ENCODE measurements at regions not wholly inside any gene's neighbourhood (a gene's known extent, or its start where the extent isn't known, plus 50 kb on each side); places are given as distances from the start of the nearest gene placed in this dataset.

DNA sequence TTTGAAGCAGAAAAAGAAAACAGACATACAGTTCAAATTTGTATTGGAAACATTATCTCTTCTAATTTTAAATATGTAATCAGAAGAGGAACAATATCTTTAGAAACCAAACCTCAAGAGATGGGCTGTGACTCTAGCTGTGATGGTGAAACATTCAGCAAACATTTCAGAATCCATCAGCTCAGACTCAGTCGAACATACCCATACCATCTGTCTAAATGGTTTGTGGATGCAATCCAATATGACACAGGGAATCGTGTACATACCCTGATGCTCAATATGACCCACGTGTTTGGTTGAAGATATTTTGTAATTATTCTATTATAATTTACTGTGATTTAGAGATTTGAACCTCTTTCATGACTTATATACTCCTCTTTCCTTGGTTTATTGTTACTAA is 665.2 kb upstream of the CDH8 start:
- no peak for TF ChIP-seq EP300 (IDR thresholded peaks at IDR 0.05)
- no peak for TF ChIP-seq CTCF (IDR thresholded peaks at IDR 0.05)

Data from stomach (tissue), 4 donors.